Thyroid gland (tissue), 4 donors: ENCODE measurements at regions not wholly inside any gene's neighbourhood (a gene's known extent, or its start where the extent isn't known, plus 50 kb on each side); places are given as distances from the start of the nearest gene placed in this dataset.
"Not testable (repeated sequence)": the region's sequence is repeated elsewhere in the genome, so short reads cannot be mapped to it uniquely, and the experiment has no call there.

Source experiments
- CTCF ChIP-seq, 6 experiments: fragments of 200-600 bp in 3 of 6; fragments of 450-650 bp in 3 of 6; sonication (generic) in 3 of 6; IDR thresholded peaks; one replicate each; pipeline ENCODE4 v1.5.1; 2016 to 2019; ENCODE audit warnings: antibody characterized with exemption in 6 of 6, mild to moderate bottlenecking in 2 of 6, inconsistent platforms in 1 of 6, moderate library complexity in 1 of 6
- POLR2A ChIP-seq, 2 donors: fragments of 450-650 bp; IDR thresholded peaks; one replicate each; pipeline ENCODE4 v1.6.1; 2017; ENCODE audit warnings: antibody characterized with exemption in 2 of 2, mild to moderate bottlenecking in 2 of 2, moderate library complexity in 1 of 2

- not testable (repeated sequence) for TF ChIP-seq POLR2A, CTCF (IDR thresholded peaks at IDR 0.05)
These were observed 161.5 kb upstream of the PRSS12 start for GRCh38 chr4:118514332-118514731.
